HepG2 (cell line): ENCODE measurements at regions not wholly inside any gene's neighbourhood (a gene's known extent, or its start where the extent isn't known, plus 50 kb on each side); places are given as distances from the start of the nearest gene placed in this dataset.

Source experiments
- AHR ChIP-seq: IDR thresholded peaks from 2 replicates; pipeline ENCODE4 v1.6.1; 2018; ENCODE audit warnings: missing genetic modification reagents, missing compliant biosample characterization
- GATA4 ChIP-seq: sonication (generic); IDR thresholded peaks from 2 replicates; pipeline ENCODE4 v1.6.1; 2016; ENCODE audit warnings: antibody characterized with exemption, low read depth, borderline replicate concordance
- GTF3A ChIP-seq: sonication (generic); formaldehyde crosslinking; conservative IDR thresholded peaks from 2 replicates; pipeline ENCODE4 v1.4.0; 2020; ENCODE audit warnings: mild to moderate bottlenecking, missing genetic modification reagents
- HDAC6 ChIP-seq: fragments of 200-600 bp; sonication (generic); IDR thresholded peaks from 2 replicates; pipeline ENCODE4 v1.7.0; 2017; ENCODE audit warnings: mild to moderate bottlenecking, antibody characterized with exemption, low read length, low read depth
- PAWR ChIP-seq: sonication (generic); formaldehyde crosslinking; IDR thresholded peaks from 2 replicates; pipeline ENCODE4 v1.4.0; 2020; ENCODE audit warnings: missing genetic modification reagents, mild to moderate bottlenecking, borderline replicate concordance
- SAP130 ChIP-seq: IDR thresholded peaks from 2 replicates; pipeline ENCODE4 v1.6.1; 2016; ENCODE audit warnings: low read depth
- SOX6 ChIP-seq, 2 experiments: fragments of 450-650 bp in 1 of 2; sonication (generic) in 1 of 2; formaldehyde crosslinking in 1 of 2; IDR thresholded peaks; 2 replicates each; pipeline versions ENCODE4 v1.4.0 to v1.6.1; 2017 to 2020; ENCODE audit warnings: antibody characterized with exemption in 1 of 2, mild to moderate bottlenecking in 1 of 2, missing genetic modification reagents in 1 of 2
- ZBTB38 ChIP-seq: sonication (generic); formaldehyde crosslinking; IDR thresholded peaks from 2 replicates; pipeline ENCODE4 v1.5.1; 2020; ENCODE audit warnings: mild to moderate bottlenecking, missing genetic modification reagents
- ZBTB7B ChIP-seq: sonication (generic); formaldehyde crosslinking; IDR thresholded peaks from 2 replicates; pipeline ENCODE4 v1.4.0; 2020; ENCODE audit warnings: missing genetic modification reagents
- ZNF234 ChIP-seq: sonication (generic); formaldehyde crosslinking; conservative IDR thresholded peaks from 2 replicates; pipeline ENCODE4 v1.5.1; 2020; ENCODE audit warnings: mild to moderate bottlenecking, missing genetic modification reagents
- ZNF430 ChIP-seq: sonication (generic); formaldehyde crosslinking; IDR thresholded peaks from 2 replicates; pipeline ENCODE4 v1.9.0; 2021; ENCODE audit warnings: mild to moderate bottlenecking, missing genetic modification reagents
- ZNF724P ChIP-seq: sonication (generic); formaldehyde crosslinking; IDR thresholded peaks from 2 replicates; pipeline ENCODE4 v1.8.0; 2022; ENCODE audit warnings: missing genetic modification reagents, borderline replicate concordance
- ZNF792 ChIP-seq: IDR thresholded peaks from 2 replicates; pipeline ENCODE4 v1.6.1; 2016
- TF ChIP-seq, protein P1 (sequence below): sonication (generic); formaldehyde crosslinking; IDR thresholded peaks from 2 replicates; pipeline ENCODE4 v1.4.0; 2020; ENCODE audit warnings: missing genetic modification reagents
- TF ChIP-seq, protein P2 (sequence below): sonication (generic); formaldehyde crosslinking; IDR thresholded peaks from 2 replicates; pipeline ENCODE4 v1.5.0; 2020; ENCODE audit warnings: mild to moderate bottlenecking, low read depth, missing genetic modification reagents, borderline replicate concordance
- TF ChIP-seq, protein P3 (sequence below): sonication (generic); formaldehyde crosslinking; IDR thresholded peaks from 2 replicates; pipeline ENCODE4 v1.4.0; 2020; ENCODE audit warnings: missing genetic modification reagents, borderline replicate concordance
- TF ChIP-seq, protein P4 (sequence below): sonication (generic); formaldehyde crosslinking; IDR thresholded peaks from 2 replicates; pipeline ENCODE4 v1.8.0; 2022; ENCODE audit warnings: mild to moderate bottlenecking, missing genetic modification reagents
- TF ChIP-seq, protein P5 (sequence below): sonication (generic); formaldehyde crosslinking; IDR thresholded peaks from 2 replicates; pipeline ENCODE4 v1.4.0; 2020; ENCODE audit warnings: missing genetic modification reagents, borderline replicate concordance
- TF ChIP-seq, protein P6 (sequence below): sonication (generic); formaldehyde crosslinking; IDR thresholded peaks from 2 replicates; pipeline ENCODE4 v1.5.1; 2020; ENCODE audit warnings: missing genetic modification reagents, mild to moderate bottlenecking, borderline replicate concordance

DNA sequence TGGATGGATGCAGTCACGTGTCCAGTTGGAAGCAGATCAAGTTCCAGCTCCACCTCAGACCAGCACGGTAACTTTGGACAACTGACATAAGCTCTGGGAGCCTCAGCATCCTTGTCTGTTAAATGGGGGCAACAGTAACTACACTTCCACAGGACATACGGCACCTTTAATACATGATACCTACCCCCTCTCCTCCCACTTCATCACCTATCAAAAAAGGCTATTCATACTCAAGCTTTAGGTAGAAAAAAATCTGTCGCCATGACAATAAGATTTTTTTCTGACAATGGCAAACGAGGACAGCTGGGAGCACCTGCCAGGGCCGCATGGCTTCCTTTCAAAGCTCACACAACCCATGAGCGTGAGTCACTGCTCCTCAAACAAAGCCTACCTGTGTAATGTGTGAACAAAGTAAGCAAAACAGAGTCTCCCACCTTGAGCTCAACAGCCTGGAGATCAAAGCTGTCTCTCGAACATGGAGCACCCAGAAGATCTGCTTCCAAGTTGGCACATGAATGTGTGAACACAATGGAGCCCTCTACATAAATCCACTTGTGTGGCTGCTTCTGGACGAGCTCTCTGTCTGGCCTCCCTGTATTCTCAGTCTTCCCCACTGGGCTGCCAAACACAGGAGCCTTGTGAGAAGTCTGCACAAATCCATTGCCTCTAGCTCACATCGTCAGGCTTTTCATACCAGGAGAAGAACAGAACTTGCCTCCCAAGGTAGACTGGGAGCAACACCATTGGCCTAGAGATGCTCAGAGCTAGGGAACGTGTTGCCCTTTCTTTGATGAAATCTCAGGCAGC, 459.7 kb downstream of the SOX9 start (continued):
- TF ChIP-seq, protein P1, sequence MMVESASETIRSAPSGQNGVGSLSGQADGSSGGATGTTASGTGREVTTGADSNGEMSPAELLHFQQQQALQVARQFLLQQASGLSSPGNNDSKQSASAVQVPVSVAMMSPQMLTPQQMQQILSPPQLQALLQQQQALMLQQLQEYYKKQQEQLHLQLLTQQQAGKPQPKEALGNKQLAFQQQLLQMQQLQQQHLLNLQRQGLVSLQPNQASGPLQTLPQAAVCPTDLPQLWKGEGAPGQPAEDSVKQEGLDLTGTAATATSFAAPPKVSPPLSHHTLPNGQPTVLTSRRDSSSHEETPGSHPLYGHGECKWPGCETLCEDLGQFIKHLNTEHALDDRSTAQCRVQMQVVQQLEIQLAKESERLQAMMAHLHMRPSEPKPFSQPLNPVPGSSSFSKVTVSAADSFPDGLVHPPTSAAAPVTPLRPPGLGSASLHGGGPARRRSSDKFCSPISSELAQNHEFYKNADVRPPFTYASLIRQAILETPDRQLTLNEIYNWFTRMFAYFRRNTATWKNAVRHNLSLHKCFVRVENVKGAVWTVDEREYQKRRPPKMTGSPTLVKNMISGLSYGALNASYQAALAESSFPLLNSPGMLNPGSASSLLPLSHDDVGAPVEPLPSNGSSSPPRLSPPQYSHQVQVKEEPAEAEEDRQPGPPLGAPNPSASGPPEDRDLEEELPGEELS, result peak; percentile 93
- TF ChIP-seq, protein P2, sequence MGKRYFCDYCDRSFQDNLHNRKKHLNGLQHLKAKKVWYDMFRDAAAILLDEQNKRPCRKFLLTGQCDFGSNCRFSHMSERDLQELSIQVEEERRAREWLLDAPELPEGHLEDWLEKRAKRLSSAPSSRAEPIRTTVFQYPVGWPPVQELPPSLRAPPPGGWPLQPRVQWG, result no peak
- TF ChIP-seq, protein P3, sequence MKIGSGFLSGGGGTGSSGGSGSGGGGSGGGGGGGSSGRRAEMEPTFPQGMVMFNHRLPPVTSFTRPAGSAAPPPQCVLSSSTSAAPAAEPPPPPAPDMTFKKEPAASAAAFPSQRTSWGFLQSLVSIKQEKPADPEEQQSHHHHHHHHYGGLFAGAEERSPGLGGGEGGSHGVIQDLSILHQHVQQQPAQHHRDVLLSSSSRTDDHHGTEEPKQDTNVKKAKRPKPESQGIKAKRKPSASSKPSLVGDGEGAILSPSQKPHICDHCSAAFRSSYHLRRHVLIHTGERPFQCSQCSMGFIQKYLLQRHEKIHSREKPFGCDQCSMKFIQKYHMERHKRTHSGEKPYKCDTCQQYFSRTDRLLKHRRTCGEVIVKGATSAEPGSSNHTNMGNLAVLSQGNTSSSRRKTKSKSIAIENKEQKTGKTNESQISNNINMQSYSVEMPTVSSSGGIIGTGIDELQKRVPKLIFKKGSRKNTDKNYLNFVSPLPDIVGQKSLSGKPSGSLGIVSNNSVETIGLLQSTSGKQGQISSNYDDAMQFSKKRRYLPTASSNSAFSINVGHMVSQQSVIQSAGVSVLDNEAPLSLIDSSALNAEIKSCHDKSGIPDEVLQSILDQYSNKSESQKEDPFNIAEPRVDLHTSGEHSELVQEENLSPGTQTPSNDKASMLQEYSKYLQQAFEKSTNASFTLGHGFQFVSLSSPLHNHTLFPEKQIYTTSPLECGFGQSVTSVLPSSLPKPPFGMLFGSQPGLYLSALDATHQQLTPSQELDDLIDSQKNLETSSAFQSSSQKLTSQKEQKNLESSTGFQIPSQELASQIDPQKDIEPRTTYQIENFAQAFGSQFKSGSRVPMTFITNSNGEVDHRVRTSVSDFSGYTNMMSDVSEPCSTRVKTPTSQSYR (CRISPR knock-in tag), result peak; percentile 65; the same call in 1 of the 2 replicates
- TF ChIP-seq, protein P4, sequence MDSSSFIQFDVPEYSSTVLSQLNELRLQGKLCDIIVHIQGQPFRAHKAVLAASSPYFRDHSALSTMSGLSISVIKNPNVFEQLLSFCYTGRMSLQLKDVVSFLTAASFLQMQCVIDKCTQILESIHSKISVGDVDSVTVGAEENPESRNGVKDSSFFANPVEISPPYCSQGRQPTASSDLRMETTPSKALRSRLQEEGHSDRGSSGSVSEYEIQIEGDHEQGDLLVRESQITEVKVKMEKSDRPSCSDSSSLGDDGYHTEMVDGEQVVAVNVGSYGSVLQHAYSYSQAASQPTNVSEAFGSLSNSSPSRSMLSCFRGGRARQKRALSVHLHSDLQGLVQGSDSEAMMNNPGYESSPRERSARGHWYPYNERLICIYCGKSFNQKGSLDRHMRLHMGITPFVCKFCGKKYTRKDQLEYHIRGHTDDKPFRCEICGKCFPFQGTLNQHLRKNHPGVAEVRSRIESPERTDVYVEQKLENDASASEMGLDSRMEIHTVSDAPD (CRISPR knock-in tag), result no peak
- TF ChIP-seq, protein P5, sequence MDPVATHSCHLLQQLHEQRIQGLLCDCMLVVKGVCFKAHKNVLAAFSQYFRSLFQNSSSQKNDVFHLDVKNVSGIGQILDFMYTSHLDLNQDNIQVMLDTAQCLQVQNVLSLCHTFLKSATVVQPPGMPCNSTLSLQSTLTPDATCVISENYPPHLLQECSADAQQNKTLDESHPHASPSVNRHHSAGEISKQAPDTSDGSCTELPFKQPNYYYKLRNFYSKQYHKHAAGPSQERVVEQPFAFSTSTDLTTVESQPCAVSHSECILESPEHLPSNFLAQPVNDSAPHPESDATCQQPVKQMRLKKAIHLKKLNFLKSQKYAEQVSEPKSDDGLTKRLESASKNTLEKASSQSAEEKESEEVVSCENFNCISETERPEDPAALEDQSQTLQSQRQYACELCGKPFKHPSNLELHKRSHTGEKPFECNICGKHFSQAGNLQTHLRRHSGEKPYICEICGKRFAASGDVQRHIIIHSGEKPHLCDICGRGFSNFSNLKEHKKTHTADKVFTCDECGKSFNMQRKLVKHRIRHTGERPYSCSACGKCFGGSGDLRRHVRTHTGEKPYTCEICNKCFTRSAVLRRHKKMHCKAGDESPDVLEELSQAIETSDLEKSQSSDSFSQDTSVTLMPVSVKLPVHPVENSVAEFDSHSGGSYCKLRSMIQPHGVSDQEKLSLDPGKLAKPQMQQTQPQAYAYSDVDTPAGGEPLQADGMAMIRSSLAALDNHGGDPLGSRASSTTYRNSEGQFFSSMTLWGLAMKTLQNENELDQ (CRISPR knock-in tag), result no peak
- no peak for TF ChIP-seq HDAC6
- peak; percentile 87 for TF ChIP-seq ZBTB7B (CRISPR knock-in tag)
- no peak for TF ChIP-seq PAWR
- TF ChIP-seq, protein P6, sequence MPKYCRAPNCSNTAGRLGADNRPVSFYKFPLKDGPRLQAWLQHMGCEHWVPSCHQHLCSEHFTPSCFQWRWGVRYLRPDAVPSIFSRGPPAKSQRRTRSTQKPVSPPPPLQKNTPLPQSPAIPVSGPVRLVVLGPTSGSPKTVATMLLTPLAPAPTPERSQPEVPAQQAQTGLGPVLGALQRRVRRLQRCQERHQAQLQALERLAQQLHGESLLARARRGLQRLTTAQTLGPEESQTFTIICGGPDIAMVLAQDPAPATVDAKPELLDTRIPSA (CRISPR knock-in tag), result no peak
- TF ChIP-seq ZNF234, result no peak
- TF ChIP-seq AHR (CRISPR knock-in tag), result peak; percentile 91; the same call in 1 of the 2 replicates
- TF ChIP-seq GATA4, result no peak
- TF ChIP-seq GTF3A (CRISPR knock-in tag), result no peak
- TF ChIP-seq ZBTB38, result peak; percentile 61; the same call in 1 of the 2 replicates
- TF ChIP-seq ZNF792 (CRISPR knock-in tag), result peak; percentile 92
- no peak; the same call in 1 of the 2 replicates for TF ChIP-seq ZNF724P
- TF ChIP-seq SAP130 (CRISPR knock-in tag), result peak; percentile 98
- TF ChIP-seq SOX6 (IDR thresholded peaks at IDR 0.05), result no peak
- peak; percentile 99 for TF ChIP-seq SOX6 (CRISPR knock-in tag; IDR thresholded peaks at IDR 0.05)
- TF ChIP-seq ZNF430 (CRISPR knock-in tag), result peak; percentile 73; the same call in 1 of the 2 replicates
